Fibroblast of lung (primary cell): ENCODE measurements at regions not wholly inside any gene's neighbourhood (a gene's known extent, or its start where the extent isn't known, plus 50 kb on each side); places are given as distances from the start of the nearest gene placed in this dataset.

Experiments used
- EZH2 ChIP-seq: IDR thresholded peaks from 2 replicates; pipeline ENCODE4 v1.5.1; 2012; ENCODE audit warnings: low read length, control low read depth, mild to moderate bottlenecking; ENCODE audit errors: missing control alignments
- TF ChIP-seq, protein P1 (sequence below), 2 donors: IDR thresholded peaks in 1 of 2; conservative IDR thresholded peaks in 1 of 2; 1 replicate in 1 of 2; 2 replicates in 1 of 2; pipeline ENCODE4 v1.5.1; 2011 to 2012; ENCODE audit warnings: low read length in 2 of 2, control low read depth in 1 of 2, inconsistent platforms in 1 of 2, low read depth in 1 of 2, mild to moderate bottlenecking in 1 of 2

GRCh38 chr10:9381733-9382532, 1327.4 kb downstream of the GATA3 start:
- no peak for TF ChIP-seq EZH2
- TF ChIP-seq, protein P1, sequence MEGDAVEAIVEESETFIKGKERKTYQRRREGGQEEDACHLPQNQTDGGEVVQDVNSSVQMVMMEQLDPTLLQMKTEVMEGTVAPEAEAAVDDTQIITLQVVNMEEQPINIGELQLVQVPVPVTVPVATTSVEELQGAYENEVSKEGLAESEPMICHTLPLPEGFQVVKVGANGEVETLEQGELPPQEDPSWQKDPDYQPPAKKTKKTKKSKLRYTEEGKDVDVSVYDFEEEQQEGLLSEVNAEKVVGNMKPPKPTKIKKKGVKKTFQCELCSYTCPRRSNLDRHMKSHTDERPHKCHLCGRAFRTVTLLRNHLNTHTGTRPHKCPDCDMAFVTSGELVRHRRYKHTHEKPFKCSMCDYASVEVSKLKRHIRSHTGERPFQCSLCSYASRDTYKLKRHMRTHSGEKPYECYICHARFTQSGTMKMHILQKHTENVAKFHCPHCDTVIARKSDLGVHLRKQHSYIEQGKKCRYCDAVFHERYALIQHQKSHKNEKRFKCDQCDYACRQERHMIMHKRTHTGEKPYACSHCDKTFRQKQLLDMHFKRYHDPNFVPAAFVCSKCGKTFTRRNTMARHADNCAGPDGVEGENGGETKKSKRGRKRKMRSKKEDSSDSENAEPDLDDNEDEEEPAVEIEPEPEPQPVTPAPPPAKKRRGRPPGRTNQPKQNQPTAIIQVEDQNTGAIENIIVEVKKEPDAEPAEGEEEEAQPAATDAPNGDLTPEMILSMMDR (conservative IDR thresholded peaks at IDR 0.05 in 1 of 2, IDR thresholded peaks at IDR 0.05 in 1 of 2; ENCODE audit: low read depth in 1 of 2, low read length in 2 of 2): no peak
